ENCODE measurements at regions not wholly inside any gene's neighbourhood (a gene's known extent, or its start where the extent isn't known, plus 50 kb on each side); places are given as distances from the start of the nearest gene placed in this dataset.

DNA sequence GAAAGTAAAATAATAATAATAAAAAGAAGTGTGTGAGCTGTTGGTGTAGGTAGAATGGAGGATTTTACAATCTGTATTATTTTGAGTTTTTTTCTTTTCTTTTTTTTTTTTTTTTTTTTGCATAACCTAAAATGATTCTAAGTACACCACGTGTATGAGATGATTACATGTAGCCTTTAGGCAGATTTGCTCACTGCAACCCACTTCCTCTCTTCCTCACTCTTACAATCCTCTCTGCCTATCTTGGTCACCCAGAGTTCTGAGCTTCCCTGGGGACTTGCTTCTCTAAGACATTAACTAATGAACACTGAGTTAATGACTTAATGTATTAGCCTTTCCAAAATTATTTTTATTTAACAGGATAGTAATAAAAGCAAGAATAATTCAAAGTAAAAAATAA, 1169.6 kb downstream of the EFNB2 start:
- no peak overlapping the region for H4K8ac ChIP-seq (ENCODE audit: low read depth in 2 of 2, low read length in 2 of 2)
- H3K18ac ChIP-seq (ENCODE audit: low read depth, low read length) = no peak overlapping the region
- TF ChIP-seq CHD1 (IDR thresholded peaks at IDR 0.05; ENCODE audit: low read depth, low read length) = no peak
- no peak for TF ChIP-seq SMC3 (IDR thresholded peaks at IDR 0.05; ENCODE audit: low read depth, low read length)
- TF ChIP-seq MAZ (IDR thresholded peaks at IDR 0.05; ENCODE audit: borderline replicate concordance, low read depth, low read length) = no peak
- TF ChIP-seq NFE2L2 (IDR thresholded peaks at IDR 0.05; ENCODE audit: low read depth, low read length) = no peak
- TF ChIP-seq CEBPB (IDR thresholded peaks at IDR 0.05; ENCODE audit: low read depth, low read length) = no peak
- TF ChIP-seq USF2 (IDR thresholded peaks at IDR 0.05; ENCODE audit: low read depth, low read length) = no peak
- no peak for TF ChIP-seq FOS (IDR thresholded peaks at IDR 0.05; ENCODE audit: low read depth, low read length)
- no peak for TF ChIP-seq MXI1 (IDR thresholded peaks at IDR 0.05; ENCODE audit: borderline replicate concordance, low read depth, low read length)
- TF ChIP-seq, protein P1, sequence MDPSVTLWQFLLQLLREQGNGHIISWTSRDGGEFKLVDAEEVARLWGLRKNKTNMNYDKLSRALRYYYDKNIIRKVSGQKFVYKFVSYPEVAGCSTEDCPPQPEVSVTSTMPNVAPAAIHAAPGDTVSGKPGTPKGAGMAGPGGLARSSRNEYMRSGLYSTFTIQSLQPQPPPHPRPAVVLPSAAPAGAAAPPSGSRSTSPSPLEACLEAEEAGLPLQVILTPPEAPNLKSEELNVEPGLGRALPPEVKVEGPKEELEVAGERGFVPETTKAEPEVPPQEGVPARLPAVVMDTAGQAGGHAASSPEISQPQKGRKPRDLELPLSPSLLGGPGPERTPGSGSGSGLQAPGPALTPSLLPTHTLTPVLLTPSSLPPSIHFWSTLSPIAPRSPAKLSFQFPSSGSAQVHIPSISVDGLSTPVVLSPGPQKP (IDR thresholded peaks at IDR 0.05; ENCODE audit: borderline replicate concordance, low read depth, low read length) = no peak
- H3K9me1 ChIP-seq (ENCODE audit: insufficient read depth, low read length) = no peaks in the 10 kb centered on the region; the same call in 1 of the 2 replicates
- BruUV-seq (replicated peaks) = no TSS peak
- no peak overlapping the region for H2BK15ac ChIP-seq (ENCODE audit: low read depth, low read length)
- H2BK20ac ChIP-seq (ENCODE audit: low read depth, low read length) = no peak overlapping the region
- no peak overlapping the region for H2AK9ac ChIP-seq (replicated peaks; ENCODE audit: low read depth, low read length, poor library complexity)
- H4K5ac ChIP-seq (ENCODE audit: low read depth, low read length) = no peak overlapping the region
- dilution Hi-C loops (cut with HindIII; ENCODE audit: low sequenced_read_pairs, unreplicated experiment) (no loop called here), intact Hi-C loops (cut with micrococcal nuclease) (no loop called here), in situ Hi-C loops (cut with MboI; ENCODE audit: low sequenced_read_pairs) (no loop called here)
- no peak overlapping the region for H4K91ac ChIP-seq (ENCODE audit: insufficient read depth, low read depth, low read length)
- H3K4ac ChIP-seq (ENCODE audit: low read depth, low read length) = no peak overlapping the region
- no peak overlapping the region for H3K4me3 ChIP-seq (ENCODE audit: insufficient read depth, low read depth, low read length)
- no peak overlapping the region for H2BK5ac ChIP-seq (ENCODE audit: low read depth, low read length, poor library complexity, severe bottlenecking)
- no peak for DNase-seq
- no peak overlapping the region for H3K27ac ChIP-seq (ENCODE audit: insufficient read depth, low read length)
- no peak overlapping the region for H2BK120ac ChIP-seq (ENCODE audit: low read depth, low read length)
- ChIA-PET CTCF (interaction anchor here (0.6 kb wide), 1 partner anchor 17 kb away, joined by 3 read pairs; no protein-coding TSS in a partner anchor), POLR2A (ENCODE audit: unreplicated experiment) (no interaction called here)
- H3K79me1 ChIP-seq (ENCODE audit: low read depth in 1 of 2, low read length in 2 of 2) = no peaks in the 10 kb centered on the region
- H3K27me3 ChIP-seq (ENCODE audit: control insufficient read depth, insufficient read depth, low read length) = no peaks in the 10 kb centered on the region
- H3K4me2 ChIP-seq (ENCODE audit: low read depth, low read length) = no peak overlapping the region
- H2AFZ ChIP-seq (replicated peaks; ENCODE audit: low read length, poor library complexity) = no peak overlapping the region
- no peak for ATAC-seq (ENCODE audit: low read depth)
- H3K36me3 ChIP-seq (ENCODE audit: control insufficient read depth, insufficient read depth, low read length) = no peaks in the 10 kb centered on the region
- no peak overlapping the region for H2AK5ac ChIP-seq (ENCODE audit: low read depth, low read length)
- no peak overlapping the region for H3K56ac ChIP-seq (ENCODE audit: extremely low read depth, insufficient read depth, low read length)
- no CpG with 5 or more reads among the region's 1 CpG for WGBS, 2 experiments (ENCODE audit: extremely low coverage in 2 of 2, insufficient read length in 1 of 2)
- H3K9ac ChIP-seq (ENCODE audit: low read depth, low read length) = no peak overlapping the region
- H4K20me1 ChIP-seq (ENCODE audit: insufficient read depth, low read length) = no peaks in the 10 kb centered on the region
- no peaks in the 10 kb centered on the region for H3K9me3 ChIP-seq (ENCODE audit: control insufficient read depth, insufficient read depth, low read length)
- no peak overlapping the region for H3K14ac ChIP-seq (replicated peaks; ENCODE audit: low read depth, low read length)
- H3K4me1 ChIP-seq (ENCODE audit: control insufficient read depth, insufficient read depth, low read length) = no peaks in the 10 kb centered on the region
- H3K23ac ChIP-seq (ENCODE audit: low read depth, low read length) = no peak overlapping the region

All from IMR-90 (cell line).